AG04450 (cell line): ENCODE measurements at regions not wholly inside any gene's neighbourhood (a gene's known extent, or its start where the extent isn't known, plus 50 kb on each side); places are given as distances from the start of the nearest gene placed in this dataset.
A peak's percentile ranks its signal among the peaks of the same experiment; 100 is the strongest.

ENCODE experiments used
- CTCF ChIA-PET: fragments of 300-600, 350-600 bp; formaldehyde crosslinking; extraction: SDS; loops from one replicate; lab custom pipeline; 2022; ENCODE audit warnings: antibody characterized with exemption, inconsistent platforms; lab: Charles Lee
- POLR2A ChIA-PET: fragments of 350-600 bp; formaldehyde crosslinking; extraction: SDS; loops from one replicate; lab custom pipeline; 2021; ENCODE audit warnings: antibody characterized with exemption, inconsistent platforms; lab: Yijun Ruan, JAX
- DNase-seq: peaks from one replicate; pipeline ENCODE4 v3.0.0-alpha.2; 2011; ENCODE audit warnings: low read depth, low spot score
- H3K27ac ChIP-seq: one replicate; pipeline ENCODE4 v1.5.1; 2012; ENCODE audit warnings: low read depth, low read length, control low read depth
- H3K27me3 ChIP-seq: one replicate; pipeline ENCODE4 v1.6.0; 2012; ENCODE audit warnings: low read length; ENCODE audit not compliant: control insufficient read depth, insufficient read depth
- H3K4me3 ChIP-seq: 2 replicates; pipeline ENCODE4 v1.5.1; 2011; ENCODE audit warnings: mild to moderate bottlenecking, low read depth, low read length, control low read depth
- H3K9me3 ChIP-seq: 2 replicates; pipeline ENCODE4 v1.5.1; 2012; ENCODE audit warnings: low read length; ENCODE audit not compliant: control insufficient read depth, insufficient read depth
- TF ChIP-seq, protein P1 (sequence below): IDR thresholded peaks from 2 replicates; pipeline ENCODE4 v1.5.1; 2011; ENCODE audit warnings: low read depth, low read length, control low read depth, inconsistent platforms

DNA sequence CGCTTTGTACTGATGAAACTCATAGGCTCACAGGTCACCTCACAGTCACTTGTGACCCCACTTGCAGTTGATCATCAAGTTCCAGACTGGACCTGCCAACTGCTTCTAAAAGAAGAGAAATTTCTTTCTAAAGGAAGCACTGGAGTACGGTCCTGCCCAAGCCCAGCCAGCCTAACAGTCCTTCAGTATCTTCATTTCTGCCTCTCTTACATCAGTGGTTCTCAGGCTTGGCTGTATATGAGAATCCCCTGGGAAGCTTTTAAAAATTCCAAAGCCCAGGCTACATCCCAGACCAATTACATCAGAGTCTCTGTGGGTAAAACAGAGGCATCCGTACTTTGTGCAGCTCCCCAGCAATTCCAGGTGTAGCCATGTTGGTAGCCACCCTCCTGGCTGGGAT, 282.1 kb downstream of the NFIB start:
- CTCF ChIA-PET = no interaction called here
- Histone ChIP-seq H3K27me3 (peaks cover 9% of the 10 kb centered on the region), H3K9me3 (no peaks in the 10 kb centered on the region), H3K4me3 (no peak overlapping the region), H3K27ac (no peak overlapping the region)
- TF ChIP-seq, protein P1, sequence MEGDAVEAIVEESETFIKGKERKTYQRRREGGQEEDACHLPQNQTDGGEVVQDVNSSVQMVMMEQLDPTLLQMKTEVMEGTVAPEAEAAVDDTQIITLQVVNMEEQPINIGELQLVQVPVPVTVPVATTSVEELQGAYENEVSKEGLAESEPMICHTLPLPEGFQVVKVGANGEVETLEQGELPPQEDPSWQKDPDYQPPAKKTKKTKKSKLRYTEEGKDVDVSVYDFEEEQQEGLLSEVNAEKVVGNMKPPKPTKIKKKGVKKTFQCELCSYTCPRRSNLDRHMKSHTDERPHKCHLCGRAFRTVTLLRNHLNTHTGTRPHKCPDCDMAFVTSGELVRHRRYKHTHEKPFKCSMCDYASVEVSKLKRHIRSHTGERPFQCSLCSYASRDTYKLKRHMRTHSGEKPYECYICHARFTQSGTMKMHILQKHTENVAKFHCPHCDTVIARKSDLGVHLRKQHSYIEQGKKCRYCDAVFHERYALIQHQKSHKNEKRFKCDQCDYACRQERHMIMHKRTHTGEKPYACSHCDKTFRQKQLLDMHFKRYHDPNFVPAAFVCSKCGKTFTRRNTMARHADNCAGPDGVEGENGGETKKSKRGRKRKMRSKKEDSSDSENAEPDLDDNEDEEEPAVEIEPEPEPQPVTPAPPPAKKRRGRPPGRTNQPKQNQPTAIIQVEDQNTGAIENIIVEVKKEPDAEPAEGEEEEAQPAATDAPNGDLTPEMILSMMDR = no peak
- no peak for DNase-seq
- POLR2A ChIA-PET = no interaction called here

DNA sequence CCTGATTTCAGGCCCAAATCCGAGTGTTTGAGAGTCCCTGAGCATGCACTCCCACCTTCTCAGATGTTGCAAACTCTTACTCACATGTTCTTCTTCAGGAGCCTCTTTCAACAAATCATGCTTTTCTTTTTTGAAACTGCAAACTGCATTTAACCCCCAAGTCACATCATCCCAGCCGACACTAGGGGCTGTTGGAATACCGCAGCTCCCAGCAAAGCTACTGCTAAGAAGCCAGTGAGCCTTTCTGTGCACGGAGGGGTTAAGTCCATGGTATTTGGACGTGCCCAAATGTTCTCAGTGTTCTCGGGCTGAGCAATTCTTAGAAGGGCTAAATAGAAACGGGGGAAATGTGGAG, 282.9 kb downstream of the NFIB start:
- Histone ChIP-seq H3K4me3 (no peak overlapping the region), H3K9me3 (no peaks in the 10 kb centered on the region), H3K27ac (no peak overlapping the region), H3K27me3 (peaks cover 10% of the 10 kb centered on the region)
- ChIA-PET CTCF (no interaction called here), POLR2A (no interaction called here)
- TF ChIP-seq, protein P1 = peak; percentile 31; the same call in 1 of the 2 replicates
- peak; percentile 3 for DNase-seq

GRCh38 chr9:14030375-14031059, 283.4 kb downstream of the NFIB start:
- Histone ChIP-seq H3K27ac (no peak overlapping the region), H3K9me3 (no peaks in the 10 kb centered on the region), H3K4me3 (peak overlapping the region; percentile 51), H3K27me3 (peaks cover 11% of the 10 kb centered on the region)
- ChIA-PET POLR2A (no interaction called here), CTCF (no interaction called here)
- TF ChIP-seq, protein P1 = no peak
- peak; percentile 34 for DNase-seq

DNA sequence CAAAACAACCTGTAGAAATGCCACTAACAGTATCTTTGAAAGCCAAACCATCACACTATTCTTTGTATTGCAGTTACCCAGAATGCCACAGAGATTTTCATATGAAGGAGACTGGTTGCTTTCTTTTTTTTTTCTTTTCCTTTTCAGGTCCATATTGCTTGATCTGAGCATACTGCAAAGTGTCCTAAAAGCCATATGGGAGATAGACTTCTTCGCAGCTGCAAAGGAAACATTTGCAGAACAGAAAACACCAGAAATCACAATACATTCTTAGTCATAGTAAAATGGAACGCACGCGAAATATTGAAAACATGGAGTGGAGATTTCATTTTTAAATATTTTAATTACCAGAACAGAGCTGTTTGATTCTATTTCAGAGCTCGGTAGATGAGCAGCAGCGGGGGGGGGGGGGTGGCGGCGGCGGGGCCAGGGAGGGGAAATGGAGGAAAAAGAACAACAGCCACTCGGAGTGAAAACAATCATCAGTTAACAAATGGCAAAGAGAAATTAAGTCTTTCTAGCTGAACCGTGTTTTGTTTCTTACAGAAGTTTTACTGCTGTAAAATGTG, 284.1 kb downstream of the NFIB start:
- POLR2A ChIA-PET = no interaction called here
- Histone ChIP-seq H3K27ac (no peak overlapping the region), H3K27me3 (peaks cover 9% of the 10 kb centered on the region), H3K4me3 (peak overlapping the region; percentile 51), H3K9me3 (no peaks in the 10 kb centered on the region)
- no peak for DNase-seq
- TF ChIP-seq, protein P1 = no peak
- CTCF ChIA-PET = interaction anchor here (0.6 kb wide), 1 partner anchor 495 kb away, joined by 14 read pairs; no protein-coding TSS in a partner anchor

- no peak for DNase-seq
- TF ChIP-seq, protein P1 = no peak
- ChIA-PET CTCF (no interaction called here), POLR2A (no interaction called here)
- H3K9me3 ChIP-seq = no peaks in the 10 kb centered on the region
- no peak overlapping the region for H3K27ac ChIP-seq
- H3K27me3 ChIP-seq = peaks cover 9% of the 10 kb centered on the region
- H3K4me3 ChIP-seq = no peak overlapping the region
These were observed 286.7 kb downstream of the NFIB start for GRCh38 chr9:14027116-14027800.
